Glutamatergic neuron (in vitro differentiated cells): ENCODE measurements at regions not wholly inside any gene's neighbourhood (a gene's known extent, or its start where the extent isn't known, plus 50 kb on each side); places are given as distances from the start of the nearest gene placed in this dataset.

Experiments
- DNase-seq: peaks from one replicate; pipeline ENCODE4 v3.0.0; 2022
- H3K27ac Mint-ChIP-seq: one replicate; pipeline ENCODE4 v1.8.0; 2020; ENCODE audit warnings: mild to moderate bottlenecking, mixed read lengths, inconsistent platforms; ENCODE audit not compliant: unreplicated experiment
- H3K27me3 Mint-ChIP-seq: one replicate; pipeline ENCODE4 v1.8.0; 2020; ENCODE audit warnings: mild to moderate bottlenecking, moderate library complexity, mixed read lengths, inconsistent platforms; ENCODE audit not compliant: unreplicated experiment
- H3K36me3 Mint-ChIP-seq: one replicate; pipeline ENCODE4 v1.8.0; 2020; ENCODE audit warnings: mild to moderate bottlenecking, mixed read lengths, inconsistent platforms; ENCODE audit not compliant: unreplicated experiment
- H3K4me1 Mint-ChIP-seq: one replicate; pipeline ENCODE4 v1.8.0; 2020; ENCODE audit warnings: mild to moderate bottlenecking, low read depth, mixed read lengths, inconsistent platforms; ENCODE audit not compliant: unreplicated experiment
- H3K4me3 Mint-ChIP-seq: one replicate; pipeline ENCODE4 v1.8.0; 2020; ENCODE audit warnings: mild to moderate bottlenecking, mixed read lengths, inconsistent platforms; ENCODE audit not compliant: unreplicated experiment
- H3K9me3 Mint-ChIP-seq: one replicate; pipeline ENCODE4 v1.8.0; 2020; ENCODE audit warnings: mild to moderate bottlenecking, moderate library complexity, mixed read lengths, inconsistent platforms; ENCODE audit not compliant: unreplicated experiment
- CTCF ChIP-seq: fragments of 200-600 bp; sonication (generic); IDR thresholded peaks from one replicate; pipeline ENCODE4 v1.5.0; 2021; ENCODE audit not compliant: partially characterized antibody, unreplicated experiment

DNA sequence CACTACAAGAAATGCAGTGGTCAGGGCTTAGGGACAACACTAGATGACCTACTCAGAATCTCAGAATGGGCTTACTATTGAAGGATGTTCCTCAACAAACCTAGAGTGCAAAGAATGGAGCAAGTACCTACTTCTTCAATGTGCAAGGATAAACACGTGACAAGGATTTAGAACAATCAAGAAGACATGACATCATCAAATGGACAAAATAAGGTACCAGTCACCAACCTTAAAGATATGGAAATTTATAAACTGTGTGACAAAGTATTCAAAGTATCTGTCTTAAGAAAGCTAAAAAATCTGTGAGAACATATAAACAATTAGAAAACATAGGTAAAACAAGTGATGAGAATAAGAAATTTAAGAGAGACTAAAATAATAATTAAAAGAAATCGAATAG lies 656.1 kb downstream of the ZWINT start:
- Mint-ChIP-seq H3K4me3 (no peak overlapping the region), H3K4me1 (no peaks in the 10 kb centered on the region), H3K36me3 (no peaks in the 10 kb centered on the region), H3K9me3 (no peaks in the 10 kb centered on the region), H3K27me3 (no peaks in the 10 kb centered on the region), H3K27ac (no peak overlapping the region)
- TF ChIP-seq CTCF: no peak
- DNase-seq: no peak

GRCh38 chr10:55668326-55668922 lies 692.6 kb downstream of the ZWINT start:
- Mint-ChIP-seq H3K9me3 (no peaks in the 10 kb centered on the region), H3K4me3 (no peak overlapping the region), H3K27me3 (no peaks in the 10 kb centered on the region), H3K4me1 (no peaks in the 10 kb centered on the region), H3K36me3 (no peaks in the 10 kb centered on the region), H3K27ac (no peak overlapping the region)
- peak; percentile 70 for TF ChIP-seq CTCF
- no peak for DNase-seq

- no peaks in the 10 kb centered on the region for H3K36me3 Mint-ChIP-seq
- no peak overlapping the region for H3K4me3 Mint-ChIP-seq
- H3K27me3 Mint-ChIP-seq: no peaks in the 10 kb centered on the region
- no peak for DNase-seq
- H3K27ac Mint-ChIP-seq: no peak overlapping the region
- no peak for TF ChIP-seq CTCF
- H3K9me3 Mint-ChIP-seq: no peaks in the 10 kb centered on the region
- no peaks in the 10 kb centered on the region for H3K4me1 Mint-ChIP-seq
Observed at GRCh38 chr10:55653531-55653930, 707.5 kb downstream of the ZWINT start.

- Mint-ChIP-seq H3K36me3 (no peaks in the 10 kb centered on the region), H3K4me1 (peaks cover 2% of the 10 kb centered on the region), H3K9me3 (no peaks in the 10 kb centered on the region), H3K4me3 (no peak overlapping the region), H3K27me3 (no peaks in the 10 kb centered on the region), H3K27ac (no peak overlapping the region)
- TF ChIP-seq CTCF: no peak
- no peak for DNase-seq
Observed at GRCh38 chr10:55641601-55642000, 719.5 kb downstream of the ZWINT start.

DNA sequence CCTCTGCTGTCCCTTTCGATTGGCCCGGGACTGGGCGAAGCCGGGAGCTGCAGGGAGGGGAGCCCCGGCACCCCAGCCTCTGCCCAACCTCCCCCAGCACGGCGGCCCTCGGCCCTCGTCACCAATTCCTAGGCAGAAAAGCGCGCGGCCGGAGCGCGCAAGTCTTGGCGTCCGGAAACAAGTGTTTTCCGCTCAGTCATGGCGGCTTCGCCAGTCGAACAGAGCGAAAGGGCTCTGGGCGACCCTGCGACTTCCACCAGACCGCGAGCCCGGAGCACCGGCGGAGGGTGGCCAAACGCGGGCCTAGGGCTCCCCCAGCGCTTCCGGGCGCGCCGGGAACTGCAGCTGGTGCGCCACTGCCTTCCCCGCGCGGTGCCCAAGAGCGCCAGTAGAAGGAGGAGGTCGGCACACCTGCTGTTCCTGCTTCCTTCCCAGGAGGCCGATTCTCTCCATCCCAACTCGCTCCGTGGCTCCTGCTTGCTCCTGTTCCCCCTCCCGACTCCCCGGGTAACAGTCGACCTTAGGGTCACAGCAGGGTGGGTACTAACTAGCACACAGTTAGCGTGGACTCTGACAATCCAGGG lies 729.9 kb downstream of the ZWINT start:
- TF ChIP-seq CTCF: peak; percentile 83
- H3K4me1 Mint-ChIP-seq: peaks cover 5% of the 10 kb centered on the region
- peaks cover 5% of the 10 kb centered on the region for H3K27me3 Mint-ChIP-seq
- no peaks in the 10 kb centered on the region for H3K36me3 Mint-ChIP-seq
- H3K4me3 Mint-ChIP-seq: peak overlapping the region; percentile 89
- no peak overlapping the region for H3K27ac Mint-ChIP-seq
- peak; percentile 92 for DNase-seq
- H3K9me3 Mint-ChIP-seq: peaks cover 2% of the 10 kb centered on the region
